Heart left ventricle (tissue), 13 donors: ENCODE measurements at regions not wholly inside any gene's neighbourhood (a gene's known extent, or its start where the extent isn't known, plus 50 kb on each side); places are given as distances from the start of the nearest gene placed in this dataset.

ENCODE experiments used
- POLR2A ChIP-seq, 2 donors: fragments of 450-650 bp; IDR thresholded peaks; one replicate each; pipeline ENCODE4 v1.6.1; 2017; ENCODE audit warnings: antibody characterized with exemption in 2 of 2, mild to moderate bottlenecking in 2 of 2, moderate library complexity in 2 of 2
- TF ChIP-seq, protein P1 (sequence below), 12 donors: fragments of 200-600 bp; sonication (generic) in 4 of 12; IDR thresholded peaks; one replicate each; pipeline versions ENCODE4 v1.5.0 to v1.8.0; 2018 to 2022; ENCODE audit warnings: antibody characterized with exemption in 12 of 12, mild to moderate bottlenecking in 5 of 12
- donor health status: ischemic (EF 13 %, LVEDD 7.1; RV severe dilation, severe dysfunction).
- donor health status: DM: no; HTN: yes; CAD: no.
- donor health status: DM: no; HTN: no; CAD: no.
- donor health status: ischemic (EF 25% LVEDD 6.9; RV normal size, moderate dysfunction).
- donor health status: ischemic (EF 25% LVEDD 5.7; RV mildly dilated, moderate dysfunction).
- donor health status: ischemic (EF 35%, LVEDD 5.7; RV mildly dilated, moderate dysfunction).
- donor health status: nonischemic (EF 11% LVEDD 7.7; RV severe dilation, severe dysfunction).
- donor health status: DM: yes; HTN: yes; CAD: no.
- donor health status: PGD.
- donor health status: ischemic (EF 29% LVEDD 5.4; RV normal size, mild dysfunction).
- donor health status: nonischemic (EF 23%, LVEDD 6.1; RV moderate dilation, normal function).

DNA sequence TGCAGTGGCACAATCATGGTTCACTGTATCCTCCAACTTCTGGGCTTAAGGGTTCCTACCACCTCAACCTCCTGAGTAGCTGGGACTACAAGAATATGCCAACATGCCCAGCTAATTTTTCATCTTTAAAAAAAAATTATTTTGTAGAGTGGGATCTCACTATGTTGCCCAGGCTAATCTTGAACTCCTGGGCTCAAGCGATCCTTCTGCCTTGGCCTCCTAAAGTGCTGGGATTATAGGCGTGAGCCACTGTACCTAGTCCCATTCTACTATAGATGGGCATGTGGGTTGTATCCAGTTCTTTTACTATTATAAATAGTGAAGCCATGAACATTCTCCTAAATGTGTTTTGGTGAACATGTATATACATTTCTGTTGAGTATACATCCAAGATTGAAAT, 57.9 kb upstream of the PAXBP1 start:
- TF ChIP-seq, protein P1, sequence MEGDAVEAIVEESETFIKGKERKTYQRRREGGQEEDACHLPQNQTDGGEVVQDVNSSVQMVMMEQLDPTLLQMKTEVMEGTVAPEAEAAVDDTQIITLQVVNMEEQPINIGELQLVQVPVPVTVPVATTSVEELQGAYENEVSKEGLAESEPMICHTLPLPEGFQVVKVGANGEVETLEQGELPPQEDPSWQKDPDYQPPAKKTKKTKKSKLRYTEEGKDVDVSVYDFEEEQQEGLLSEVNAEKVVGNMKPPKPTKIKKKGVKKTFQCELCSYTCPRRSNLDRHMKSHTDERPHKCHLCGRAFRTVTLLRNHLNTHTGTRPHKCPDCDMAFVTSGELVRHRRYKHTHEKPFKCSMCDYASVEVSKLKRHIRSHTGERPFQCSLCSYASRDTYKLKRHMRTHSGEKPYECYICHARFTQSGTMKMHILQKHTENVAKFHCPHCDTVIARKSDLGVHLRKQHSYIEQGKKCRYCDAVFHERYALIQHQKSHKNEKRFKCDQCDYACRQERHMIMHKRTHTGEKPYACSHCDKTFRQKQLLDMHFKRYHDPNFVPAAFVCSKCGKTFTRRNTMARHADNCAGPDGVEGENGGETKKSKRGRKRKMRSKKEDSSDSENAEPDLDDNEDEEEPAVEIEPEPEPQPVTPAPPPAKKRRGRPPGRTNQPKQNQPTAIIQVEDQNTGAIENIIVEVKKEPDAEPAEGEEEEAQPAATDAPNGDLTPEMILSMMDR (IDR thresholded peaks at IDR 0.05), result no peak
- TF ChIP-seq POLR2A (IDR thresholded peaks at IDR 0.05), result no peak
